ENCODE measurements at regions not wholly inside any gene's neighbourhood (a gene's known extent, or its start where the extent isn't known, plus 50 kb on each side); places are given as distances from the start of the nearest gene placed in this dataset.

GRCh38 chr13:80428349-80429096 lies 87.6 kb upstream of the SPRY2 start:
- no peak for TF ChIP-seq MAX (IDR thresholded peaks at IDR 0.05; ENCODE audit: low read depth, low read length)
- no peak for TF ChIP-seq MYC (IDR thresholded peaks at IDR 0.05; ENCODE audit: low read depth, low read length)
- no peak for TF ChIP-seq POLR2A (IDR thresholded peaks at IDR 0.05; ENCODE audit: extremely low read depth, insufficient read length)
- TF ChIP-seq, protein P1, sequence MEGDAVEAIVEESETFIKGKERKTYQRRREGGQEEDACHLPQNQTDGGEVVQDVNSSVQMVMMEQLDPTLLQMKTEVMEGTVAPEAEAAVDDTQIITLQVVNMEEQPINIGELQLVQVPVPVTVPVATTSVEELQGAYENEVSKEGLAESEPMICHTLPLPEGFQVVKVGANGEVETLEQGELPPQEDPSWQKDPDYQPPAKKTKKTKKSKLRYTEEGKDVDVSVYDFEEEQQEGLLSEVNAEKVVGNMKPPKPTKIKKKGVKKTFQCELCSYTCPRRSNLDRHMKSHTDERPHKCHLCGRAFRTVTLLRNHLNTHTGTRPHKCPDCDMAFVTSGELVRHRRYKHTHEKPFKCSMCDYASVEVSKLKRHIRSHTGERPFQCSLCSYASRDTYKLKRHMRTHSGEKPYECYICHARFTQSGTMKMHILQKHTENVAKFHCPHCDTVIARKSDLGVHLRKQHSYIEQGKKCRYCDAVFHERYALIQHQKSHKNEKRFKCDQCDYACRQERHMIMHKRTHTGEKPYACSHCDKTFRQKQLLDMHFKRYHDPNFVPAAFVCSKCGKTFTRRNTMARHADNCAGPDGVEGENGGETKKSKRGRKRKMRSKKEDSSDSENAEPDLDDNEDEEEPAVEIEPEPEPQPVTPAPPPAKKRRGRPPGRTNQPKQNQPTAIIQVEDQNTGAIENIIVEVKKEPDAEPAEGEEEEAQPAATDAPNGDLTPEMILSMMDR (IDR thresholded peaks at IDR 0.05; ENCODE audit: low read depth, low read length) = no peak
- DNase-seq (ENCODE audit: low read depth) = peak; percentile 56
- no peak overlapping the region for H3K4me3 ChIP-seq (ENCODE audit: low read depth, low read length)

- no peak for DNase-seq (ENCODE audit: low read depth)
- TF ChIP-seq POLR2A (IDR thresholded peaks at IDR 0.05; ENCODE audit: extremely low read depth, insufficient read length) (no peak), MYC (IDR thresholded peaks at IDR 0.05; ENCODE audit: low read depth, low read length) (no peak), MAX (IDR thresholded peaks at IDR 0.05; ENCODE audit: low read depth, low read length) (no peak)
- TF ChIP-seq, protein P1 (IDR thresholded peaks at IDR 0.05; ENCODE audit: low read depth, low read length) = no peak
- no peak overlapping the region for H3K4me3 ChIP-seq (ENCODE audit: low read depth, low read length)
Measured at GRCh38 chr13:80419416-80419815, 78.5 kb upstream of the SPRY2 start.

- no peak for DNase-seq (ENCODE audit: low read depth)
- TF ChIP-seq POLR2A (IDR thresholded peaks at IDR 0.05; ENCODE audit: extremely low read depth, insufficient read length) (no peak), MYC (IDR thresholded peaks at IDR 0.05; ENCODE audit: low read depth, low read length) (no peak), MAX (IDR thresholded peaks at IDR 0.05; ENCODE audit: low read depth, low read length) (no peak)
- TF ChIP-seq, protein P1 (IDR thresholded peaks at IDR 0.05; ENCODE audit: low read depth, low read length) = no peak
- H3K4me3 ChIP-seq (ENCODE audit: low read depth, low read length) = no peak overlapping the region
Measured at GRCh38 chr13:80413611-80414010, 72.7 kb upstream of the SPRY2 start.

- H3K4me3 ChIP-seq (ENCODE audit: low read depth, low read length) = no peak overlapping the region
- TF ChIP-seq, protein P1 (IDR thresholded peaks at IDR 0.05; ENCODE audit: low read depth, low read length) = no peak
- no peak for TF ChIP-seq MAX (IDR thresholded peaks at IDR 0.05; ENCODE audit: low read depth, low read length)
- no peak for TF ChIP-seq POLR2A (IDR thresholded peaks at IDR 0.05; ENCODE audit: extremely low read depth, insufficient read length)
- TF ChIP-seq MYC (IDR thresholded peaks at IDR 0.05; ENCODE audit: low read depth, low read length) = no peak
- DNase-seq (ENCODE audit: low read depth) = peak; percentile 11
Measured at GRCh38 chr13:80408270-80408669, 67.3 kb upstream of the SPRY2 start.

DNA sequence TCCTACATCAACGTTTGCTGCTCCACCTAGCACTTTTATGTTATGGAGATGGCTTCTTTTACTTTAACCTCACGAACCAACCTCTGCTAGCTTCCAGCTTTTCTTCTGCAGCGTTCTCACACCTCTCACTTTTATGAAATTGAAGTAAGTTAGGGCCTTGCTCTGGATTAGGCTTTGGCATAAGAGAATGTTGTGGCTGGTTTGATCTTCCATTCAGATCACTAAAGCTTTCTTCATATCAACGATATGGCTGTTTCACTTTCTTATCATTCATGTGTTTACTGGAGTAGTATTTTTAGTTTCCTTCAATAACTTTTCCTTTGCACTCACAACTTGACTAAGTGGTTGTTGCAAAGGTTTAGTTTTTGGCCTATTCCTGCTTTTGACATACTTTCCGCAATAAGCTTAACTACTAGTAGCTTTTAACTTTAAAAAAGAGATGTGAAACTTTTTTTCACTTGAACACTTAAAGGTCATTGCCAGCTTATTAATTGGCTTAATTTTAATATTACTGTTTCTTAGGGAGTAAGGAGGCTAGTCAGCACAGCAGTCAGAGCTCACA lies 60.0 kb upstream of the SPRY2 start:
- no peak overlapping the region for H3K4me3 ChIP-seq (ENCODE audit: low read depth, low read length)
- no peak for DNase-seq (ENCODE audit: low read depth)

More for the DNA sequence above, 60.0 kb upstream of the SPRY2 start:
- TF ChIP-seq MAX (IDR thresholded peaks at IDR 0.05; ENCODE audit: low read depth, low read length) = no peak
- TF ChIP-seq POLR2A (IDR thresholded peaks at IDR 0.05; ENCODE audit: extremely low read depth, insufficient read length) = no peak
- no peak for TF ChIP-seq MYC (IDR thresholded peaks at IDR 0.05; ENCODE audit: low read depth, low read length)
- TF ChIP-seq, protein P1 (IDR thresholded peaks at IDR 0.05; ENCODE audit: low read depth, low read length) = no peak
